WERI-Rb-1 (cell line): ENCODE measurements at regions not wholly inside any gene's neighbourhood (a gene's known extent, or its start where the extent isn't known, plus 50 kb on each side); places are given as distances from the start of the nearest gene placed in this dataset.
"Not testable (repeated sequence)": the region's sequence is repeated elsewhere in the genome, so short reads cannot be mapped to it uniquely, and the experiment has no call there.

ENCODE experiments used
- DNase-seq: peaks from one replicate; pipeline ENCODE4 v3.0.0-alpha.2; 2020
- H3K27ac ChIP-seq: fragments of 250-450 bp; sonication (Bioruptor Pico); 2 replicates; pipeline ENCODE4 v1.5.1; 2020; ENCODE audit warnings: mild to moderate bottlenecking, moderate library complexity
- H3K27me3 ChIP-seq: fragments of 250-450 bp; sonication (Bioruptor Pico); 2 replicates; pipeline ENCODE4 v1.5.1; 2021; ENCODE audit warnings: mild to moderate bottlenecking, low read depth, moderate library complexity; ENCODE audit not compliant: insufficient read depth, severe bottlenecking
- H3K36me3 ChIP-seq: fragments of 250-450 bp; sonication (Bioruptor Pico); 2 replicates; pipeline ENCODE4 v1.5.1; 2020; ENCODE audit warnings: mild to moderate bottlenecking, moderate library complexity
- H3K4me3 ChIP-seq: 2 replicates; pipeline ENCODE4 v1.5.1; 2011; ENCODE audit warnings: low read depth, mild to moderate bottlenecking, control low read depth, low read length
- H3K9me3 ChIP-seq: fragments of 250-450 bp; sonication (Bioruptor Pico); 2 replicates; pipeline ENCODE4 v1.5.1; 2021; ENCODE audit warnings: mild to moderate bottlenecking, moderate library complexity; ENCODE audit not compliant: severe bottlenecking
- CTCF ChIP-seq: IDR thresholded peaks from 2 replicates; pipeline ENCODE4 v1.5.1; 2011; ENCODE audit warnings: low read depth, mild to moderate bottlenecking, control low read depth, inconsistent platforms, low read length

GRCh38 chr17:71441098-71441497, 679.7 kb upstream of the SOX9 start:
- TF ChIP-seq CTCF: no peak
- H3K36me3 ChIP-seq: no peaks in the 10 kb centered on the region
- no peak overlapping the region for H3K27ac ChIP-seq
- peaks cover 50% of the 10 kb centered on the region for H3K27me3 ChIP-seq
- no peaks in the 10 kb centered on the region for H3K9me3 ChIP-seq
- no peak overlapping the region for H3K4me3 ChIP-seq
- DNase-seq: peak; percentile 13

- no peak for TF ChIP-seq CTCF
- Histone ChIP-seq H3K27me3 (peaks cover 50% of the 10 kb centered on the region), H3K4me3 (no peak overlapping the region), H3K36me3 (no peaks in the 10 kb centered on the region), H3K9me3 (no peaks in the 10 kb centered on the region), H3K27ac (no peak overlapping the region)
- DNase-seq: no peak
Measured at GRCh38 chr17:71444078-71444477, 676.7 kb upstream of the SOX9 start.

- Histone ChIP-seq H3K27me3 (peaks cover 42% of the 10 kb centered on the region), H3K4me3 (no peak overlapping the region), H3K27ac (no peak overlapping the region), H3K36me3 (no peaks in the 10 kb centered on the region), H3K9me3 (peaks cover 3% of the 10 kb centered on the region)
- no peak for DNase-seq
- TF ChIP-seq CTCF: no peak
Measured at GRCh38 chr17:71446645-71447437, 674.0 kb upstream of the SOX9 start.

GRCh38 chr17:71447644-71448043, 673.2 kb upstream of the SOX9 start:
- H3K9me3 ChIP-seq: peaks cover 3% of the 10 kb centered on the region
- no peak overlapping the region for H3K4me3 ChIP-seq
- peaks cover 42% of the 10 kb centered on the region for H3K27me3 ChIP-seq
- H3K36me3 ChIP-seq: no peaks in the 10 kb centered on the region
- H3K27ac ChIP-seq: no peak overlapping the region
- DNase-seq: no peak
- no peak for TF ChIP-seq CTCF

GRCh38 chr17:71450657-71451056, 670.2 kb upstream of the SOX9 start:
- H3K9me3 ChIP-seq, DNase-seq: not testable (repeated sequence)

GRCh38 chr17:71453876-71454422, 666.9 kb upstream of the SOX9 start:
- Histone ChIP-seq H3K4me3 (no peak overlapping the region), H3K36me3 (no peaks in the 10 kb centered on the region), H3K9me3 (peaks cover 3% of the 10 kb centered on the region), H3K27me3 (peaks cover 21% of the 10 kb centered on the region), H3K27ac (no peak overlapping the region)
- DNase-seq: no peak
- no peak for TF ChIP-seq CTCF

More at GRCh38 chr17:71450657-71451056, 670.2 kb upstream of the SOX9 start:
- H3K4me3 ChIP-seq, H3K27ac ChIP-seq, H3K36me3 ChIP-seq: not testable (repeated sequence)
- peaks cover 34% of the 10 kb centered on the region for H3K27me3 ChIP-seq
